GM18909 (cell line): ENCODE measurements at regions not wholly inside any gene's neighbourhood (a gene's known extent, or its start where the extent isn't known, plus 50 kb on each side); places are given as distances from the start of the nearest gene placed in this dataset.

Source experiments
- ATAC-seq: cut with Tn5 transposase; IDR thresholded peaks from one replicate; pipeline ENCODE4 v1.9.1; 2021; ENCODE audit warnings: mild to moderate bottlenecking; ENCODE audit not compliant: unreplicated experiment, poor library complexity

- no peak for ATAC-seq
Observed at GRCh38 chr20:11059659-11060058, 385.9 kb upstream of the JAG1 start.

GRCh38 chr20:11060423-11061185 is 386.8 kb upstream of the JAG1 start:
- ATAC-seq, result no peak

GRCh38 chr20:11063444-11063843 is 389.6 kb upstream of the JAG1 start:
- ATAC-seq, result no peak

GRCh38 chr20:11064946-11065345 is 391.1 kb upstream of the JAG1 start:
- ATAC-seq, result no peak

- no peak for ATAC-seq
Observed at GRCh38 chr20:11067359-11067758, 393.6 kb upstream of the JAG1 start.

GRCh38 chr20:11072982-11073381 is 399.2 kb upstream of the JAG1 start:
- ATAC-seq, result no peak

GRCh38 chr20:11076434-11077105 is 402.8 kb upstream of the JAG1 start:
- no peak for ATAC-seq

GRCh38 chr20:11077226-11077625 is 403.4 kb upstream of the JAG1 start:
- ATAC-seq, result no peak

DNA sequence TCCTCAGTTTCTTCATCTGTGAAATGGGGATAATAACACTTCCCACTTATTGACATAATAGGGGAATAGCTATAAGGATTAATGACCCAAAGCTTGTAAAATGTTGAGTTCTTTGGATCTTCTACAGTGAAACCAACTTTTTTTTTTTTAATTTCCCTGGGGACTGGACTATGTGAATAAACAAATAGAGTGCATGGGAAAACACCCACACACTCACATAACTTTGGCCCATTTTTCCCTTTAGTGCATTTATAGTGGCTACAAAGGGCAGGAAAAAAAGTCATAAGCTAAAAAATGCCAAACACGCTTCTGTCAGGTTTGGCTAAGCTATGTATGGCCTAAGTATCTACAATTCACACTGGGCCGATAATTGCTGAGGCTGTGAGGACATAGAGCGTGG is 406.2 kb upstream of the JAG1 start:
- no peak for ATAC-seq

- ATAC-seq, result no peak
Observed at GRCh38 chr20:11080781-11081377, 407.1 kb upstream of the JAG1 start.

DNA sequence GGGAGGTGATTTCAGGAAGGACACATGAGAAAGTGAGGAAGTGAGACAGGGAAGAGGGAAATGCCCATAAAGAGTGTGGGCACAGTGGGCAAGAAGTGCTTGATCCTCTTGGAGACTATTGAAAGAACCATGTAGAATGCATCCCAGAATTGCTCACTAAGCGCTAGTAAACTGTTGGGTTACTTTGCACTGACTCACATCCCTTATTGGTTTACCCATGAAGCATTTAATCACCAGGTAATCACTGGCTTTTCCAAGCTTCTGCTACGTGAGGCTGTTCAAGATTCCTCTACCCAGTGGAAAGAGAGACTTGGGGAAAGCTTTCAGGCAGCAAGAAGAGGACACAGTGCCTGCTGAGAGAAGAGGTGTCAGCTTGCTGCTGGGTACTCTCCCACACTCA is 410.0 kb upstream of the JAG1 start:
- no peak for ATAC-seq

GRCh38 chr20:11084508-11084907 is 410.7 kb upstream of the JAG1 start:
- no peak for ATAC-seq

GRCh38 chr20:11086970-11087369 is 413.2 kb upstream of the JAG1 start:
- no peak for ATAC-seq

DNA sequence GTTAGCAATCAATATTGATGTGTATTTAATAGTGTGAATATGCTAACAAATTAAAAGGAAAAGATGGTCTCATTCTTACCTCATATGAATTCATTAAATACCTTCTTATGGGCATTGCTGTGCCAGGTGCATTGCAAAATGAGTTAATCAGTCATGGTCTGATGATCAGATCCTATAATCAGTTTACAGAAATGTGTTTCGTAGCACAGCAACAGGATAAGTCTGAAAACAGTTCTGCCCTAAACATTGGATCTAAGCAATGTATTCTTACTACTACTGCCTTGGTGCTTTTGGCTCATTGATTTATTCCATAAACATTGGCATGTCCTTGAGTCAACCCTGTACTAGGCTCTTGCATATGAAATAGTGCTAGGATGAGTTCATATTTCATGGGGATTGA is 417.0 kb upstream of the JAG1 start:
- no peak for ATAC-seq

- ATAC-seq, result no peak
Observed at GRCh38 chr20:11091511-11091910, 417.7 kb upstream of the JAG1 start.

DNA sequence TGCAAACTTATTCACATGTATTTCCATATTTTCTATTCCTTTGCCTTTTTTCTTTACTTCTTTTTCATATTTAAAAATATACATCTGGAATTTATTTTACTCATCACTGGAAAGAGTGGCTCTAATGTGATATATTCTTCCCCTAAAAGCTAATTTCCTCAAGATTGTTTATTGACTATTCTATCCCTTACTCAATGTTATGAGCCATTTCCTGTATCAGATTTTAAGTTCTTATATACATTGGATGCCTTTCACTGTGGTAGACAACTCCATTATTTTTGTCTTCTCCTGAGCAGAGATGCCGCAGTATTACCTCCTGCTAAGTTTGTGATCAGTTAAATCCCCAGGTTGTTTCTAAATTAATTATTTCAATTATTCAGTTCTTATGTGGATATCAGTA is 418.4 kb upstream of the JAG1 start:
- no peak for ATAC-seq

GRCh38 chr20:11094196-11094595 is 420.4 kb upstream of the JAG1 start:
- no peak for ATAC-seq

DNA sequence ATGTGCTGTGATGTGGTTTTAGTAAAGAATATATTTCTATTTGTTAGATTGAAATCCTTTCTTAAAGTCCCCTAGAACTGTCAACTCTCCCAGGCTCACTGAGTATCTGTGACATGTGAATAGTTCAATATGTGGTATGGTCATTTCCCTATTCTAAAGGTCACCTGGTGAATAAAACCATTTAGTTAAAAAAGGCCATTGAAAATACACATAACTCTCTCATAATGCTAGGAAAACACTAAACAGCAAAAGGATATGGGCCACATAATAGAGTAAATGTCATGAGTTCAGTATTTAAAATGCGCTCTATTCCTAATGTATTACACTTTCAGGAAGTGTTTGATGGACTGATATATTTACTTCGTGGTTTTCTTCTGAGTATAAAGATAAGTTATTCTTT is 420.9 kb upstream of the JAG1 start:
- ATAC-seq, result no peak

- ATAC-seq, result no peak
Observed at GRCh38 chr20:11098888-11099287, 425.1 kb upstream of the JAG1 start.

- ATAC-seq, result no peak
Observed at GRCh38 chr20:11101243-11101642, 427.4 kb upstream of the JAG1 start.

DNA sequence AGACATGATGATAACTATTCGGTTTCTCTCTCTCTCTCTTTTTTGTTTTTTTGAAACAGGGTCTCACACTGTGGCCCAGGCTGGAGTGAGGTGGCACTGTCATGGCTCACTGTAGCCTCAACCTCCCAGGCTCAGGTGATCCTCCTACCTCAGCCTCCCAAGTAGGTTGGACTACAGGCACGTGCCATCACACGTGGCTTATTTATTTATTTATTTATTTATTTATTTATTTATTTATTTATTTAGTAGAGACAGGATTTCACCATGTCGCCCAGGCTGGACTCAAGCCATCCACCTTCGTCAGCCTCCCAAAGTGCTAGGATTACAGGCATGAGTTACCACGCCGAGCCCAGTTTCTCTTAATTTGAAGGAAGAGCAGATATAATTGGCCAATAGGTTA is 427.9 kb upstream of the JAG1 start:
- ATAC-seq, result no peak

DNA sequence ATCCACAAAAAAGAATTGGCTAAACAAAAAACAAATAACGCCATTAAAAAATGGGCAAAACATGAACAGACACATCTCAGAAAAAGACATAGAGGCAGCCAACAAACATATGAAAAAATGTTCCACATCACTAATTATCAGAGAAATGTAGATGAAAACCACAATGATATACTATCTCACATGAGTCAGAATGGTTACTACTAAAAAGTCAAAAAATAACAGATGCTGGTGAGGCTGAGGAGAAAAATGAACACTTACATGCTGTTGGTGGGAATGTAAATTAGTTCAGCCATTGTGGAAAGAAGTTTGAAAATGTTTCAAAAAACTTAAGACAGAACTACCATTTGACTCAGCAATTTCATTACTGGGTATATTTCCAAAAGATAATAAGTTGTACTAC is 430.1 kb upstream of the JAG1 start:
- no peak for ATAC-seq
